ENCODE measurements at regions not wholly inside any gene's neighbourhood (a gene's known extent, or its start where the extent isn't known, plus 50 kb on each side); places are given as distances from the start of the nearest gene placed in this dataset.

DNA sequence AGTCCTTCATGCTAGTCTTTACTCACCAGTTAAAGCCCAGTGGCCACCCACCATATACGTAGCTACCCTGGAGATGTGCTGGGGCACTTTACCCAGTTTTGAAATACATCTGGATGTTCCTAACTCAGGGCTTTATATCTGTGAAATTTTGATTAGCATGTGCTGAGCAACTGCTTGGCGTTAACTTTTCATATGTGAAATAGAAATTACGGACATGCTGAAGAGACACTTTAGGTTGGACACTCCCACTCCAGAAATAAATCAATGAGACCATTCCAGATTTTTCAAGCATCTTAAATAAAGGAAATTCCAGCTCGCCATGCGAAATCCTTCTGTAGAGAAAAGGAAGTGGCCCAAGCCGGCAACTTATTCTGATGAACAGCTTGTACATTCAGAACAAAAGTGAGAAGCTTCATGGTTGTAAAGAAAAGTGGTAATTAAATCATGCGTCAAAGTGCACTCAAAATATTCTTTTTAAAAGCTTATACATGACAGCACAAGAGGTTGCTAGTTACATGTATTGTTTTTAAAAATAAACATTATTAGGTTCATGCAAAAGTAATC, 153.5 kb upstream of the ITGB1 start:
- Histone ChIP-seq H3K9me3 (replicated peaks; ENCODE audit: control insufficient read depth, insufficient read depth, low read length) (no peaks in the 10 kb centered on the region), H3K27me3 (ENCODE audit: control insufficient read depth in 2 of 2, insufficient read depth in 2 of 2, low read length in 2 of 2) (peaks cover 3 to 7% of the 10 kb centered on the region in 2 experiments), H3K36me3 (ENCODE audit: control insufficient read depth in 2 of 2, extremely low read depth in 1 of 2, insufficient read depth in 2 of 2, low read length in 2 of 2) (no peaks in the 10 kb centered on the region), H3K79me2 (ENCODE audit: control insufficient read depth, insufficient read depth, low read length) (no peaks in the 10 kb centered on the region), H2AFZ (ENCODE audit: low read depth, low read length) (no peak overlapping the region), H3K9ac (replicated peaks; ENCODE audit: extremely low read depth, insufficient read depth, low read length) (no peak overlapping the region), H3K27ac (ENCODE audit: insufficient read depth, low read depth, low read length) (no peak overlapping the region), H3K9me1 (replicated peaks; ENCODE audit: control insufficient read depth, extremely low read depth, insufficient read depth, low read length) (no peaks in the 10 kb centered on the region), H4K20me1 (replicated peaks; ENCODE audit: control insufficient read depth, extremely low read depth, insufficient read depth, low read length) (no peaks in the 10 kb centered on the region), H3K4me3 (replicated peaks in 1 of 3; ENCODE audit: insufficient read depth in 1 of 3, low read depth in 1 of 3, low read length in 3 of 3) (no peak overlapping the region), H3K4me1 (ENCODE audit: control insufficient read depth, extremely low read depth, insufficient read depth, low read length) (peaks cover 3% of the 10 kb centered on the region), H3K4me2 (ENCODE audit: insufficient read depth, low read length) (no peak overlapping the region)
- intact Hi-C loops (cut with micrococcal nuclease) = no loop called here
- ChIA-PET CTCF (no interaction called here), POLR2A (no interaction called here)
- no TSS peak for BruUV-seq (replicated peaks)
- TF ChIP-seq FOS (IDR thresholded peaks at IDR 0.05; ENCODE audit: borderline replicate concordance, insufficient read depth, low read length) (no peak), GATA2 (IDR thresholded peaks at IDR 0.05; ENCODE audit: insufficient read depth, insufficient read length, low read depth, low read length) (no peak), POLR2A (IDR thresholded peaks at IDR 0.05; ENCODE audit: low read depth, low read length) (no peak)
- TF ChIP-seq, protein P1, sequence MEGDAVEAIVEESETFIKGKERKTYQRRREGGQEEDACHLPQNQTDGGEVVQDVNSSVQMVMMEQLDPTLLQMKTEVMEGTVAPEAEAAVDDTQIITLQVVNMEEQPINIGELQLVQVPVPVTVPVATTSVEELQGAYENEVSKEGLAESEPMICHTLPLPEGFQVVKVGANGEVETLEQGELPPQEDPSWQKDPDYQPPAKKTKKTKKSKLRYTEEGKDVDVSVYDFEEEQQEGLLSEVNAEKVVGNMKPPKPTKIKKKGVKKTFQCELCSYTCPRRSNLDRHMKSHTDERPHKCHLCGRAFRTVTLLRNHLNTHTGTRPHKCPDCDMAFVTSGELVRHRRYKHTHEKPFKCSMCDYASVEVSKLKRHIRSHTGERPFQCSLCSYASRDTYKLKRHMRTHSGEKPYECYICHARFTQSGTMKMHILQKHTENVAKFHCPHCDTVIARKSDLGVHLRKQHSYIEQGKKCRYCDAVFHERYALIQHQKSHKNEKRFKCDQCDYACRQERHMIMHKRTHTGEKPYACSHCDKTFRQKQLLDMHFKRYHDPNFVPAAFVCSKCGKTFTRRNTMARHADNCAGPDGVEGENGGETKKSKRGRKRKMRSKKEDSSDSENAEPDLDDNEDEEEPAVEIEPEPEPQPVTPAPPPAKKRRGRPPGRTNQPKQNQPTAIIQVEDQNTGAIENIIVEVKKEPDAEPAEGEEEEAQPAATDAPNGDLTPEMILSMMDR (IDR thresholded peaks at IDR 0.05; ENCODE audit: extremely low read depth in 1 of 2, insufficient read depth in 1 of 2, low read depth in 1 of 2, low read length in 2 of 2) = no peak
- TF ChIP-seq, protein P2, sequence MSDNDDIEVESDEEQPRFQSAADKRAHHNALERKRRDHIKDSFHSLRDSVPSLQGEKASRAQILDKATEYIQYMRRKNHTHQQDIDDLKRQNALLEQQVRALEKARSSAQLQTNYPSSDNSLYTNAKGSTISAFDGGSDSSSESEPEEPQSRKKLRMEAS (IDR thresholded peaks at IDR 0.05; ENCODE audit: insufficient read depth, insufficient read length) = no peak
- FAIRE-seq = no peak
- dilution Hi-C loops (cut with MboI; ENCODE audit: extremely low pct_ligation_motif_present, low sequenced_read_pairs) = no loop called here
- DNase-seq (ENCODE audit: low read depth, low spot score) = no peak

Data from endothelial cell of umbilical vein (primary cell).